AG04449 (cell line): ENCODE measurements at regions not wholly inside any gene's neighbourhood (a gene's known extent, or its start where the extent isn't known, plus 50 kb on each side); places are given as distances from the start of the nearest gene placed in this dataset.

Experiments used
- CTCF ChIA-PET: fragments of 350-600 bp; formaldehyde crosslinking; extraction: SDS; loops from one replicate; lab custom pipeline; 2021; ENCODE audit warnings: antibody characterized with exemption; lab: Yijun Ruan, JAX
- POLR2A ChIA-PET: fragments of 400-600, 350-600 bp; formaldehyde crosslinking; extraction: SDS; loops from one replicate; lab custom pipeline; 2020; ENCODE audit warnings: antibody characterized with exemption, inconsistent platforms; lab: Yijun Ruan, JAX
- DNase-seq: peaks from one replicate; pipeline ENCODE4 v3.0.0-alpha.2; 2010; ENCODE audit warnings: low read depth, low spot score
- H3K4me3 ChIP-seq: 2 replicates; pipeline ENCODE4 v1.5.1; 2011; ENCODE audit warnings: low read depth, mild to moderate bottlenecking, control low read depth, low read length
- TF ChIP-seq, protein P1 (sequence below): IDR thresholded peaks from one replicate; pipeline ENCODE4 v1.5.1; 2011; ENCODE audit warnings: mild to moderate bottlenecking, moderate library complexity, low read length, control low read depth, inconsistent platforms; ENCODE audit not compliant: insufficient read depth; ENCODE audit errors: missing control alignments

DNA sequence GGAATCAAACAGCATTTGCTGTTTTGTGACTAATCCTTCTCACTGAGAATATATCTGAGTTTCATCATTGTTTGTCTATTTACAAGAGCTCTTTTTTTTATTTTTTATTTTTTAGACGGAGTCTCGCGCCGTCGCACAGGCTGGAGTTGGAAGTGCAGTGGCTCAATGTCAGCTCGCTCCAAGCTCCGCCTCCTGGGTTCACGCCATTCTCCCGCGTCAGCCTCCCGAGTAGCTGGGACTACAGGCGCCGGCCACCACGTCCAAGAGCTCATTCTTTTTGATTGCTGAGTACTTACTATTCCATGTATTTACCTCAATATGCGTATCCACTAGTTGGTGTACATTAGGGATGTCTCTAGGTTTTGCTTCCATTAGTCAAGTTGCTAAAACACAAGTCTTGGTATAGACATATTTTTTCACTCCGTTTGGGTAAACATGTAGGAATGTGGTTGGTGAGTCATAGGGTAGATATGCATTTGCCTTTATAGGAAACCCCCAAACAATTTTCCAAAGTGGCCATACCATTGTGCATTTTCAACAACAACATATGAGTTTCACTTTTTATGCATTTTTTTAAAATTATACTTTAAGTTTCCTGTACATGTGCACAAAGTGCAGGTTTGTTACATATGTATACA is 1005.0 kb upstream of the CDH10 start:
- ChIA-PET CTCF (no interaction called here), POLR2A (no interaction called here)
- DNase-seq = no peak
- H3K4me3 ChIP-seq = no peak overlapping the region
- TF ChIP-seq, protein P1, sequence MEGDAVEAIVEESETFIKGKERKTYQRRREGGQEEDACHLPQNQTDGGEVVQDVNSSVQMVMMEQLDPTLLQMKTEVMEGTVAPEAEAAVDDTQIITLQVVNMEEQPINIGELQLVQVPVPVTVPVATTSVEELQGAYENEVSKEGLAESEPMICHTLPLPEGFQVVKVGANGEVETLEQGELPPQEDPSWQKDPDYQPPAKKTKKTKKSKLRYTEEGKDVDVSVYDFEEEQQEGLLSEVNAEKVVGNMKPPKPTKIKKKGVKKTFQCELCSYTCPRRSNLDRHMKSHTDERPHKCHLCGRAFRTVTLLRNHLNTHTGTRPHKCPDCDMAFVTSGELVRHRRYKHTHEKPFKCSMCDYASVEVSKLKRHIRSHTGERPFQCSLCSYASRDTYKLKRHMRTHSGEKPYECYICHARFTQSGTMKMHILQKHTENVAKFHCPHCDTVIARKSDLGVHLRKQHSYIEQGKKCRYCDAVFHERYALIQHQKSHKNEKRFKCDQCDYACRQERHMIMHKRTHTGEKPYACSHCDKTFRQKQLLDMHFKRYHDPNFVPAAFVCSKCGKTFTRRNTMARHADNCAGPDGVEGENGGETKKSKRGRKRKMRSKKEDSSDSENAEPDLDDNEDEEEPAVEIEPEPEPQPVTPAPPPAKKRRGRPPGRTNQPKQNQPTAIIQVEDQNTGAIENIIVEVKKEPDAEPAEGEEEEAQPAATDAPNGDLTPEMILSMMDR = no peak

DNA sequence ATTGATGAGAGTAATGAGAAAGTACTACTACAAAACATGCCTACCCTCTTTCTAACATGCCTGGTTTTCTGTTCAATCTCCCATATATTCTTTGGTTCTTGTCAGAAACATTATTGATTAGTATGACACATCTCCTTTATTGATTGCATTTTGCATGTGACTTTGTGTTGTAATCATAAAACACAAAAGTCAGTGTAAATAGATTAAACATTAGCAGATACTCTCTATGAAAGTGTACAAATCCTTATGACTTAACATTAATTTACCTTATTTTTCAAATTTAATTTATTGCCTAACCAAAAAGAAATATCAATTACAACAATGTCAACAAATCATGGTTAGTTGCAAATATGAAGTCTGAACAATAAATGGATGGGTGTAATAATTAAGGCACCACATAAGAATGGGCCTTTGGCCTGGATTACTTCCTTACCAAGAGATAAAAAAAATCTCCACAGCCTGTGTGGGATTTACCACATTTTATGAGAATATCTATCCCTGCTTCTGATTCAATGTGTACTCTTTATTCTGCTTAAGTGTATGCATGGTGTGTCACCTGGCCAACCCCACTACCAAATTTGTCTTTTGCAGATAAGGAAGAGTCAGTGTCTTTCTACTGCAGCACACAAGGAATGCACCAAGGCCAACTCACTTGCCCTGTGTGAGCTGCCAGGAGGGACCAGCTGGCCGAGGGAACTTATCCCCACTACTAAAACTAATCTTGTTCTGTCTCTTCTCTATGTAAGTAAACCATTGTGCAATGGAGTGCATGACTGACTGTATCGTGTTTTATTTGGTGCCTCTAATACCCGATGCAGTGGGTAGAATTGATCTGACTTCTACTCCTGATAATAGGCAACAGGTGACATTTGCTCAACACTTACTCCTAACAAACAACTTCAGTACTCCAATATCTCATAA is 1001.9 kb upstream of the CDH10 start:
- POLR2A ChIA-PET = no interaction called here

DNA sequence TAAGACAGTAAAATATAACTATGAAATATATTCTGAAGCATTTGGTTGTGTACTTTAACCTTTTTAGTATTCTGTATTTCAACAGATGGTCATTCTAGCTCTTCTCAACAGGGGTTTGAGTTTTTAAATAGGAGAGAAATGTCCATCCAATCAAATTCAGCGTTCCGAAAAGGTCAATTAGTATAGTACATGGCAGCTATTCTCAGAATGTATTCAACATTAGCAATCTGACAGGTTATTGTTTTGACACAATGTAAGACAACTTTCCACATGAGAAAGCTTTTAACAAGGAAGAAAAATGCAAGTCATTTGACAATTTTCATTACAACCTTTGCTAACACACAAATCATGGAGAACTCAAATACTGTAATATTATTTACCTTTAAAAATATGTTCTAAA is 996.3 kb upstream of the CDH10 start:
- H3K4me3 ChIP-seq = no peak overlapping the region
- ChIA-PET CTCF (no interaction called here), POLR2A (no interaction called here)
- TF ChIP-seq, protein P1 = no peak
- DNase-seq = no peak

More for the DNA sequence above, 1001.9 kb upstream of the CDH10 start:
- CTCF ChIA-PET = no interaction called here
- TF ChIP-seq, protein P1 = no peak
- no peak for DNase-seq
- no peak overlapping the region for H3K4me3 ChIP-seq

DNA sequence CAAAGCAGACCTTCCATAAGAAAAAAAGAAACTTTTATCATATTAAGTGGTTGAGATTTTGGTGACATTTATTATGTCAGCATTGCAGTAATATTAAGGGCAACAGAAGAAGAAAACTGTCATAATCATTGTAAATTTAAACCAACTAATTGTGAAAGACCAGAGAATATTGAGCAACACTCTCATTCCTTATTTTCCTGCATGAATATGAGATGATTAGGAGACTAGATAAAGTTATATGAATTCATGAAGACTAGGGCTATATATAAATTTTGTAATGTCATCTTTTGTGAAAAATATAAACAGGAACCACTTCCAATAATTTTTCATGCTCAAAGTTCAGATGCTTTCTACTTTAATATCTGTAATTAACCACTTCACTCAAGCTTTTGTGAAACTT is 974.5 kb upstream of the CDH10 start:
- POLR2A ChIA-PET = no interaction called here
- no peak for DNase-seq
- H3K4me3 ChIP-seq = no peak overlapping the region
- TF ChIP-seq, protein P1 = no peak
- CTCF ChIA-PET = no interaction called here

- ChIA-PET POLR2A (no interaction called here), CTCF (no interaction called here)
- no peak overlapping the region for H3K4me3 ChIP-seq
- DNase-seq = no peak
- TF ChIP-seq, protein P1 = no peak
These were observed 974.0 kb upstream of the CDH10 start for GRCh38 chr5:25618821-25619220.

- TF ChIP-seq, protein P1 = no peak
- CTCF ChIA-PET = no interaction called here
- H3K4me3 ChIP-seq = no peak overlapping the region
- DNase-seq = no peak
- POLR2A ChIA-PET = no interaction called here
These were observed 969.7 kb upstream of the CDH10 start for GRCh38 chr5:25614466-25614865.
